Neural progenitor cell (in vitro differentiated cells): ENCODE measurements at regions not wholly inside any gene's neighbourhood (a gene's known extent, or its start where the extent isn't known, plus 50 kb on each side); places are given as distances from the start of the nearest gene placed in this dataset.

ENCODE experiments used
- CTCF ChIP-seq: fragments of 200-600 bp; sonication (generic); IDR thresholded peaks from 2 replicates; pipeline ENCODE4 v1.5.1; 2017; ENCODE audit warnings: antibody characterized with exemption, mild to moderate bottlenecking
- EZH2 ChIP-seq: fragments of 200-600 bp; sonication (generic); IDR thresholded peaks from 2 replicates; pipeline ENCODE4 v1.6.1; 2017; ENCODE audit warnings: antibody characterized with exemption, mild to moderate bottlenecking, moderate library complexity

- TF ChIP-seq CTCF = no peak
- no peak for TF ChIP-seq EZH2
Measured at GRCh38 chr15:25179673-25180511, 225.1 kb downstream of the SNRPN start.
